OCI-LY3 (cell line): ENCODE measurements at regions not wholly inside any gene's neighbourhood (a gene's known extent, or its start where the extent isn't known, plus 50 kb on each side); places are given as distances from the start of the nearest gene placed in this dataset.

ENCODE experiments used
- H2AFZ ChIP-seq: fragments of 200-600, 300-600 bp; shearing (Covaris generic); 2 replicates; pipeline ENCODE4 v1.6.0; 2014; ENCODE audit warnings: antibody characterized with exemption, low read depth, low read length
- H3K27ac ChIP-seq: fragments of 200-600, 300-600 bp; sonication (generic); 2 replicates; pipeline ENCODE4 v1.5.1; 2014; ENCODE audit warnings: mild to moderate bottlenecking, low read length, moderate library complexity, mixed read lengths
- H3K27me3 ChIP-seq: fragments of 200-600, 300-600 bp; sonication (generic); 2 replicates; pipeline ENCODE4 v1.6.1; 2014; ENCODE audit warnings: low read depth, low read length, mixed read lengths
- H3K36me3 ChIP-seq: fragments of 200-600, 300-600 bp; sonication (generic); replicated peaks from 2 replicates; pipeline ENCODE3; 2014; ENCODE audit warnings: low read depth, low read length, mixed read lengths
- H3K4me1 ChIP-seq: fragments of 300-600, 200-600 bp; sonication (generic); 2 replicates; pipeline ENCODE4 v1.6.1; 2014; ENCODE audit warnings: low read length, mixed read lengths
- H3K4me2 ChIP-seq: fragments of 200-600, 300-600 bp; sonication (generic); 2 replicates; pipeline ENCODE4 v1.6.1; 2014; ENCODE audit warnings: low read length, mixed read lengths
- H3K4me3 ChIP-seq: fragments of 300-600, 200-600 bp; sonication (generic); 2 replicates; pipeline ENCODE4 v1.5.1; 2014; ENCODE audit warnings: antibody characterized with exemption, mild to moderate bottlenecking, low read length, moderate library complexity
- H3K79me2 ChIP-seq: fragments of 300-600, 200-600 bp; shearing (Covaris generic); 2 replicates; pipeline ENCODE4 v1.6.1; 2014; ENCODE audit warnings: mild to moderate bottlenecking, low read length, mixed read lengths
- H3K9ac ChIP-seq: fragments of 300-600, 200-600 bp; shearing (Covaris generic); 2 replicates; pipeline ENCODE4 v1.6.0; 2014; ENCODE audit warnings: mild to moderate bottlenecking, low read length, moderate library complexity
- H3K9me3 ChIP-seq: fragments of 200-600, 300-600 bp; shearing (Covaris generic); 2 replicates; pipeline ENCODE4 v1.6.1; 2014; ENCODE audit warnings: low read length, mixed read lengths; ENCODE audit not compliant: insufficient read depth
- H4K20me1 ChIP-seq: fragments of 200-600, 300-600 bp; sonication (generic); 2 replicates; pipeline ENCODE4 v1.6.1; 2016; ENCODE audit warnings: low read length, mixed read lengths; ENCODE audit not compliant: insufficient read depth
- CTCF ChIP-seq: fragments of 200-600, 300-600 bp; sonication (generic); IDR thresholded peaks from 2 replicates; pipeline ENCODE4 v1.5.1; 2014; ENCODE audit warnings: antibody characterized with exemption, low read length, low read depth
- EZH2phosphoT487 ChIP-seq: fragments of 200-600 bp; shearing (Covaris generic); IDR thresholded peaks from 2 replicates; pipeline ENCODE4 v1.6.1; 2018; ENCODE audit warnings: antibody characterized with exemption, mixed run types, low read depth

- Histone ChIP-seq H2AFZ (no peak overlapping the region), H3K4me3 (no peak overlapping the region), H3K36me3 (no peaks in the 10 kb centered on the region), H3K9me3 (no peaks in the 10 kb centered on the region), H3K4me2 (no peak overlapping the region), H3K9ac (no peak overlapping the region), H4K20me1 (no peaks in the 10 kb centered on the region), H3K27ac (no peak overlapping the region), H3K4me1 (no peaks in the 10 kb centered on the region), H3K79me2 (no peaks in the 10 kb centered on the region), H3K27me3 (no peaks in the 10 kb centered on the region)
- TF ChIP-seq EZH2phosphoT487 (no peak), CTCF (no peak)
Measured at GRCh38 chr4:135538698-135539097, 1337.1 kb upstream of the PABPC4L start.

- Histone ChIP-seq H3K27me3 (no peaks in the 10 kb centered on the region), H3K4me3 (no peak overlapping the region), H4K20me1 (no peaks in the 10 kb centered on the region), H2AFZ (no peak overlapping the region), H3K79me2 (no peaks in the 10 kb centered on the region), H3K9me3 (no peaks in the 10 kb centered on the region), H3K27ac (no peak overlapping the region), H3K9ac (no peak overlapping the region), H3K4me1 (no peaks in the 10 kb centered on the region), H3K4me2 (no peak overlapping the region), H3K36me3 (no peaks in the 10 kb centered on the region)
- TF ChIP-seq CTCF (no peak), EZH2phosphoT487 (no peak)
Measured at GRCh38 chr4:135533053-135533452, 1331.5 kb upstream of the PABPC4L start.

- Histone ChIP-seq H3K79me2 (no peaks in the 10 kb centered on the region), H3K36me3 (no peaks in the 10 kb centered on the region), H4K20me1 (no peaks in the 10 kb centered on the region), H3K4me3 (no peak overlapping the region), H3K9me3 (no peaks in the 10 kb centered on the region), H3K4me1 (no peaks in the 10 kb centered on the region), H3K27ac (no peak overlapping the region), H3K4me2 (no peak overlapping the region), H3K9ac (no peak overlapping the region), H3K27me3 (no peaks in the 10 kb centered on the region), H2AFZ (no peak overlapping the region)
- TF ChIP-seq CTCF (no peak), EZH2phosphoT487 (no peak)
Measured at GRCh38 chr4:135532132-135532531, 1330.5 kb upstream of the PABPC4L start.

- H3K9me3 ChIP-seq: no peaks in the 10 kb centered on the region
- H4K20me1 ChIP-seq: no peaks in the 10 kb centered on the region
- no peak overlapping the region for H3K4me3 ChIP-seq
- no peak for TF ChIP-seq EZH2phosphoT487
- TF ChIP-seq CTCF: no peak
- H2AFZ ChIP-seq: no peak overlapping the region
- H3K4me1 ChIP-seq: no peaks in the 10 kb centered on the region
- H3K9ac ChIP-seq: no peak overlapping the region
- H3K79me2 ChIP-seq: no peaks in the 10 kb centered on the region
- no peaks in the 10 kb centered on the region for H3K27me3 ChIP-seq
- H3K36me3 ChIP-seq: no peaks in the 10 kb centered on the region
- no peak overlapping the region for H3K4me2 ChIP-seq
- no peak overlapping the region for H3K27ac ChIP-seq
Measured at GRCh38 chr4:135515295-135515694, 1313.7 kb upstream of the PABPC4L start.
